ENCODE measurements at regions not wholly inside any gene's neighbourhood (a gene's known extent, or its start where the extent isn't known, plus 50 kb on each side); places are given as distances from the start of the nearest gene placed in this dataset.

DNA sequence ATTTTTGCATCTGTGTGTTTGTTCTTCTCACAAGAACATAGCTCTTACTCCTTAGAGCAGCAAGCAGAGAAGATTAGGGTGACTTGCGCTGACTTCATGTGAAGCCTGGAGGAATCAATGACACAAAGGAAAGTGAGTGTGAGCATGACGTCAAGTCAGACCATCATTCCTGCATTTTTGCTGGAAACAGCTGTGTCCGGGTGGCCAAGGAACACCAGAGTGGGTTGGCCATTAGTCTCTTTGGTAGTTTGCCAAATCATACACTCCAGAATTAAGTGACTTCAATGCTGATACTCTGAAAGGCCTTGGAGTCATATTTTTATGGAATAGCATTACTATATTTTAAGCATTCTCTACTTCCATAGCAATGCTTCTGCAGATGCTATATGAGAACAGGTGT lies 597.2 kb downstream of the DCDC2C start:
- Mint-ChIP-seq H3K4me3 (no peak overlapping the region), H3K27ac (ENCODE audit: unreplicated experiment) (no peak overlapping the region), H3K36me3 (ENCODE audit: low read depth) (peaks cover 4% of the 10 kb centered on the region), H3K9me3 (peaks cover 8% of the 10 kb centered on the region), H3K4me1 (no peaks in the 10 kb centered on the region), H3K27me3 (ENCODE audit: low read depth) (no peaks in the 10 kb centered on the region)
- TF ChIP-seq CTCF (conservative IDR thresholded peaks at IDR 0.05): no peak
- no peak for DNase-seq (ENCODE audit: low read depth, low spot score)

- H3K4me3 Mint-ChIP-seq: no peak overlapping the region
- no peaks in the 10 kb centered on the region for H3K4me1 Mint-ChIP-seq
- H3K27me3 Mint-ChIP-seq (ENCODE audit: low read depth): no peaks in the 10 kb centered on the region
- no peak overlapping the region for H3K27ac Mint-ChIP-seq (ENCODE audit: unreplicated experiment)
- H3K9me3 Mint-ChIP-seq: peaks cover 9% of the 10 kb centered on the region
- no peak for DNase-seq (ENCODE audit: low read depth, low spot score)
- TF ChIP-seq CTCF (conservative IDR thresholded peaks at IDR 0.05): no peak
- H3K36me3 Mint-ChIP-seq (ENCODE audit: low read depth): peaks cover 5% of the 10 kb centered on the region
Measured at GRCh38 chr2:4324531-4324930, 621.2 kb downstream of the DCDC2C start.

DNA sequence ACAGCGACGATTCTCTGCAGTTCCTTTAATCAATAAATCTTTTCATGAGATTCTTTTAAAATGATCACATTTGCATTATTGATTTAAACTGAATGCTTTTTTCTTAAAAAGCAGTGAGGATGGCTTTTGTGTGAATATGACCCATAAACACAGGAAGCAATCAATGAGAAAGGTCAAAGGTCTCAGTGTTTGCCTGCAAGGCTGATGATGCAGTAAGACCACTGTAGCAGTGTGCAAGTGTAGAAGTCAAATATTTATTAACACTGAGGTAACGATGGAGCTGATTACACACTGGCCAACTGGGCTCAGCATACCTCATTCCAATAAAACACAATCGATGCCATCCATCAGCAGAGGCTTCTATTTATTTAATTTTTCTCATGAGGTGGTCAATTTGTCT lies 633.5 kb downstream of the DCDC2C start:
- Mint-ChIP-seq H3K4me1 (peaks cover 42% of the 10 kb centered on the region), H3K36me3 (ENCODE audit: low read depth) (no peaks in the 10 kb centered on the region), H3K27ac (ENCODE audit: unreplicated experiment) (peak overlapping the region; percentile 30), H3K4me3 (no peak overlapping the region), H3K9me3 (no peaks in the 10 kb centered on the region), H3K27me3 (ENCODE audit: low read depth) (no peaks in the 10 kb centered on the region)
- no peak for TF ChIP-seq CTCF (conservative IDR thresholded peaks at IDR 0.05)
- DNase-seq (ENCODE audit: low read depth, low spot score): no peak

- Mint-ChIP-seq H3K36me3 (ENCODE audit: low read depth) (no peaks in the 10 kb centered on the region), H3K27ac (ENCODE audit: unreplicated experiment) (no peak overlapping the region), H3K4me1 (peaks cover 35% of the 10 kb centered on the region), H3K9me3 (no peaks in the 10 kb centered on the region), H3K4me3 (no peak overlapping the region), H3K27me3 (ENCODE audit: low read depth) (no peaks in the 10 kb centered on the region)
- no peak for DNase-seq (ENCODE audit: low read depth, low spot score)
- no peak for TF ChIP-seq CTCF (conservative IDR thresholded peaks at IDR 0.05)
Measured at GRCh38 chr2:4338345-4338744, 635.0 kb downstream of the DCDC2C start.

DNA sequence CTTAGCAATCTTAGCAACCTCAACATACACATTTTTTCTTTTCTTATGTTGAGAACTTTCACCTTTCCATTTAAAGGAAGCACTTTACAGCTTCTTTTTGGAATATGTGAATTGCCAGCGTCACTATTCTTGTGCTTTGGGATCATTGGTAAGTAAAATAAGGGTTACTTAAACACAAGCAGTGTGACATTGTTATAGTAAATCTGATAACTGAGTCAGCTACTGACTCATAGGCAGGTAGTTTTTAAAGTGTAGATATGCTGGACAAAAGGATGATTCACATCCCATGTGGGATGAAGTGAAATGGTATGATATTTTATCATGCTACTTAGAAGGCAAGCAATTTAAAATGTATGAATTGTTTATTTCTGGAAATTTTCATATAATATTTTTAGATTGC lies 637.2 kb downstream of the DCDC2C start:
- Mint-ChIP-seq H3K27me3 (ENCODE audit: low read depth) (no peaks in the 10 kb centered on the region), H3K4me1 (peaks cover 24% of the 10 kb centered on the region), H3K36me3 (ENCODE audit: low read depth) (no peaks in the 10 kb centered on the region), H3K4me3 (no peak overlapping the region), H3K9me3 (no peaks in the 10 kb centered on the region), H3K27ac (ENCODE audit: unreplicated experiment) (no peak overlapping the region)
- no peak for DNase-seq (ENCODE audit: low read depth, low spot score)
- TF ChIP-seq CTCF (conservative IDR thresholded peaks at IDR 0.05): no peak

DNA sequence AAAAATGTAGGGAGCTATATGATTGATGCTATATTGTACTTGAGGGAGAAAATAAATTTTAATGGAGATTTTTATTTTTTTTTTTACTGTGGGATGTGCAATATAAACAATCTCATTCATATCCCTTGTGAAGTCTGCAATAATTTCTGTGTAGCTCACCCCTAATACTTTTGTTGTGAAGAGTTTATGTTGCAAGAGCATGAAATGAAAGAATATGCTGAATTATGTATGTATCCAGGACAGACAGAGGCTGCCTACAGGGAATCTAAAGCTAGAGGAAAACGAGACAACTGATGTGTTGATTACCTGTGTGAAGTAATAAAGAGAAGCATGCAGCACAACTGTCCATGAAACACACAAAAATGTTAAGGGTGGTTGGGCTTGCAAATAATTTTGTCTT lies 643.3 kb downstream of the DCDC2C start:
- Mint-ChIP-seq H3K36me3 (ENCODE audit: low read depth) (no peaks in the 10 kb centered on the region), H3K4me1 (no peaks in the 10 kb centered on the region), H3K9me3 (no peaks in the 10 kb centered on the region), H3K27ac (ENCODE audit: unreplicated experiment) (no peak overlapping the region), H3K27me3 (ENCODE audit: low read depth) (no peaks in the 10 kb centered on the region), H3K4me3 (no peak overlapping the region)
- no peak for TF ChIP-seq CTCF (conservative IDR thresholded peaks at IDR 0.05)
- no peak for DNase-seq (ENCODE audit: low read depth, low spot score)

Data from neural crest cell (in vitro differentiated cells).